ENCODE measurements at regions not wholly inside any gene's neighbourhood (a gene's known extent, or its start where the extent isn't known, plus 50 kb on each side); places are given as distances from the start of the nearest gene placed in this dataset.
A peak's percentile ranks its signal among the peaks of the same experiment; 100 is the strongest.
"Not testable (repeated sequence)": the region's sequence is repeated elsewhere in the genome, so short reads cannot be mapped to it uniquely, and the experiment has no call there.

DNA sequence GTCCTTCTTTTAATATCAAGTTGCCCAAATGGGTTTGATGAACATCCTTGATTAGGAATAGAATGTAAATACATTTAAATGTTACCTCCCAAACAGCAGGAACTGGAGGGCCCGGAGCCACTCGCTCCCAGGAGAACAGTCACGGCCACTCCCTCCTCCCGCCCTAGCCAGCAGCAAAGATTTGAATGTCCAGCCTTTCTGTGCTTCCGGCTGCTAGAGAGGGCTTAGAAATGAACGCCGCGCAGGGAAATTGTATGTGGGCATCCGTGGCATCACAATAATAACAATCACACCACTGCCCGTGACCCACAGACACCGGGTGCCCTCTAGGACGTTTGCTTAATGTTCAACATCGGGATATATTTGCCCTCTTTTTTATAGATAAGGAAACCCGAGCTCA is 164.9 kb upstream of the SALL3 start:
- DNase-seq (ENCODE audit: low spot score) = peak; percentile 72

DNA sequence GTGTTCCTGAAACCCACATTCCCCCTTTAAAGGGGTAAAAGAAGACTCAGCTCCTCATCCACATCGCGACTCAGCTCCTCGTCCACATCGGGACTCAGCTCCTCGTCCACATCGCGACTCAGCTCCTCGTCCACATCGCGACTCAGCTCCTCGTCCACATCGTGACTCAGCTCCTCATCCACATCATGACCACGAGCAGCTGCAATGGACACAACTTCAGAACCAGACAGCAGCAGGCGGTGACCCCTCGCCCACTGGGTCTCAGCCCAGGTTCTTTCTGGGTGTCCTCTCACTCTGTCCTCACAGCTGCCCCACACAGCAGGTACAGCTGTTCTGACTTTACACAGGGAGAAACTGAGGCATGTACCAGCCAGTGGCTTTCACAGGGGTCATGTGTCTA is 163.5 kb upstream of the SALL3 start:
- DNase-seq (ENCODE audit: low spot score) = peak; percentile 57

DNA sequence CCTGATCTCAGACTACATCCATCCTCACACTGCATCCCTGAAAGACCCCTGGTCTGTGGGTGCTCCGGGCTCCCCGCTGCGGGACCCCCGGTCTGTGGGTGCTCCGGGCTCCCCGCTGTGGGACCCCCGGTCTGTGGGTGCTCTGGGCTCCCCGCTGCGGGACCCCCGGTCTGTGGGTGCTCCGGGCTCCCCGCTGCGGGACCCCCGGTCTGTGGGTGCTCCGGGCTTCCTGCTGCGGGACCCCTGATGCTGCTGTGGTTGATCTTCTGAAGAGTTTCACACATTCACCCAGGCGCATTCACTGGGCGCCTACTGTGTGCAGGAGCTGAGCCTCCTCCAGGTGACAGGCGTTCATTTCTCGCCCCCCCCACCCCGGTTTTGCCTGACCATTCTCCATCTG is 162.7 kb upstream of the SALL3 start:
- peak; percentile 33 for DNase-seq (ENCODE audit: low spot score)

DNA sequence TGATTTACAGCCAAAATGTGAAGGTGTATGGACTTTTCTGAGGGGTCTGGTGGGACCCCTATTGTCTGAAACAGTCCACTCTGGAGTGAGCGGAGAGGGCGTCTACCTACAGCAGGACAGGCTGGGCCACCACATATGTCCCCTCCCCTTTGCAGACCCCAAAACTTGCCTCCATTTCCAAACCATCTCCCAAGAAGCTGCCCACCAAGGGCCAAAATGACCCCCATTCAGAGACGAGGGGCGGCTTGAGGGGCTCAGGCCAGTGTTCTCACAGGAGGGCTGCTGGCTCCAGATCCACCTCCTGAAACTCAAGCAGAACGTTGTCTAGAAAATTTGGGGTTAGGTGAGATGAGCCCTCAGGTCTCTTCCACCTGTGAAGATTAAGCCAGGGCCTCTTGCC is 161.1 kb upstream of the SALL3 start:
- peak; percentile 71 for DNase-seq (ENCODE audit: low spot score)

DNA sequence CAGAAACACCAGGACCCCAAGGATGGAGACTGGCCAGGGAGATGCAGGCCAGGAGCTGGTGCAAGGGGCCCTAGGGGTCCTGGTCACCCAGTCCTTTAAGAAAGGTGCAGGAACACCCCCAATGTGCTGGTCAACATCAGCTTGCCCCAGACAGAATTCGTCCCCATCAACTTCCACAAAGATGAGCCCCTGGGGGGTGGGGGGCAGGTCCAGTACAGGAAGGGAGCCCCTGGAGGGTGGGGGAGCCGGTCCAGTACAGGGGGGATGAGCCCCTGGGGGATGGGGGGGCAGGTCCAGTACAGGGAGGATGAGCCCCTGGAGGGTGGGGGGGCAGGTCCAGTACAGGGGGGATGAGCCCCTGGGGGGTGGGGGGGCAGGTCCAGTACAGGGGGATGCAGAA is 160.7 kb upstream of the SALL3 start:
- DNase-seq (ENCODE audit: low spot score) = no peak

DNA sequence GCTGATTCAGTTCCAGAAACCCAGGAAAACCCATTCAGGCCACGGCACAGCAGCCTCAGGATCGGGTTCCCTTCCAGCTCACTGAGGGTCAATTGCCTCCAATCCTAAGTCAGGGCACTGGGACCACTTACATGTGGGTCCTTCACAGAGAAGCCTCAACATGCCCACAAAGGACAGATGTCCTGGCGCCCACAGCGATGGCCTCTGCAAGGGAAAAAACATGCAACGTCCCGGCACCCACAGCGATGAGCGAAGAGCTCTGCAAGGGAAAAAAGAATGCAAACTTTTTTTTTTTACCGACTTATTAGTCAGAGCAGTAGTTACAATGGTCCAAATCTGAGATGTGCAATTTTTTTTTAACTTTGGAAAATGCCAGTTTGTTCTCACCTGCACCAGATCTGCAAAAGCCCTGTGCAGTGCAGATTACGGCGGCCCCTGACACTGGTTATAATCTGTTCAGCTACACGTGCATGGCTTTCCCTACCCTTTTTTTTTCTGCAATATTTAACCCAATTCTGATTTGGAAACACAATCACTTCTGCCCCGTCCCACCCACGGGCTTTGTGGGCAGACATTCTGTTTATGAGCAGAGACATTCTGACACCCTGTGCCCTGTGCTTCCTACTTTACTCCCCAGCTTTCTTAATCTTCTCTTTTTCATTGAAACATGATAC is 159.3 kb upstream of the SALL3 start:
- DNase-seq (ENCODE audit: low spot score) = no peak

DNA sequence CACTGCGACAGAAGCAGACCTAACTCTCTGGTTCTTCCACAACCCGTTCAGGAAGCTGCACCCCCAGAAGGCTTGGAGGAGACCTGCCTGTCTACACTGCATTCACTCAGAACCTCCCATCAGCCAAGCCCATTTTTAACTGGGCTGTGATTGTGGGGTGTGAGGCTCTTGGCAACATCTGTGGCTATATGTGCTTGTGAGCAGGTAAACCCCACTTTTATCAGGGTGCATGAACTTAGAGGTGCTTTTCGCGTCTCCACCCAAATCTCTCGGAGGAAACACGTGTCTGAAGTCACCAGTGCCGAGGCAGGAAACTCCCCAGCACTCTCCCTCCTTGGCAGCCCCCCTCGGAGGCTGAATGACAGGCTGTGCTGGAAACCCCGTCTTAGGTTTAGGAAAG is 158.2 kb upstream of the SALL3 start:
- peak; percentile 59 for DNase-seq (ENCODE audit: low spot score)

DNA sequence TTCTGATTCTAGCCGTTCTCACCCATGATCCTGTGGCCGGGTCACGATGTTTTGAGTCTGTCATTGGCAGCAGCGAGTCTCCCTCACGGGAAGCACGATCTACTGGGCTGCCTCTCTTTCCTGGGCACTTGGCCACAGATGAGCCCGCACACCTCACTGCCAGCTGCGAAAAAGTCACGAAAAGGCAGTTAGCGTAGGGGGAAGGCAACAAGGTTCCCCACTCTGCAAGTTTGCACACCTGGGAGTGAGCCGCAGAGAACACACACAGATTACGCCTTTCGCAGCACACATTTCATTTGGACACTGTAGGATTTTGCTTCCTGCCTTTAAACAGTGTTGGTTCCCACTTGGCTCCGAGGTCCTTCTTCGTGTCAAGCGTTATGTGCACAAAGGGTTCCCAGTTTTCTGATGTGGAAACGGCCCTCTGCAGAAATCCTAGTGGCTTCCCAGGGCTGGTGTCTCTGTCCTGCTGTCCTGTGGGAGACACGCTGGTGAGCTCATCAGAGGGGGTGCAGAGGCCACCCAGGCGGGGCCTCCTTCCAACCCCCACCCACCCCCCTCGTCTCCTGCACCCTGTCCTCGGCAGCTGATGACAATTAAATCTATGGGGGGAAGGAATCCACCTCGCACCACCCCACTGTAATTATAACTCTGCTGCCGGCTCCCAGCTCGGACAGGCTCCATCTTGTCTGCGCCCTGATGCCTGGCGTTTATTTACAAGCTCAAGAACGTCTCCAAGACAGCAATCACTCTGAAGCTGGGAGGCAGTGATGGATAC is 157.3 kb upstream of the SALL3 start:
- DNase-seq (ENCODE audit: low spot score) = peak; percentile 55

DNA sequence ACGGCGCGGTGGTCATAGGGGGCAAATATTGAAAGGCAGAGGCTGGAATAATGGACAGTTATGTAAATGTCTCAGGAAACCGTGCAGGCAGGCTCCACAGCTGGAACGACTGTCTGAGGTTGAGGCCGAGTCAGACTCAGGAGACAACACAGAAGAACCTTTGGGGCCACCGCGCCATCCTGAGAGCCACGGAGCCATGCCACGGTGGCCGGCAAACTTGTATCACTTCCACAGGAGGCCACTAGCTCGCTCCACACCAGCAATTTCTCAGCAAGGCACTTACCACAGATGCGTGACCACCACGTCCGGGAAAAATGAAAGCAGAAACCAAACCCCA is 156.7 kb upstream of the SALL3 start:
- peak; percentile 77 for DNase-seq (ENCODE audit: low spot score)

DNA sequence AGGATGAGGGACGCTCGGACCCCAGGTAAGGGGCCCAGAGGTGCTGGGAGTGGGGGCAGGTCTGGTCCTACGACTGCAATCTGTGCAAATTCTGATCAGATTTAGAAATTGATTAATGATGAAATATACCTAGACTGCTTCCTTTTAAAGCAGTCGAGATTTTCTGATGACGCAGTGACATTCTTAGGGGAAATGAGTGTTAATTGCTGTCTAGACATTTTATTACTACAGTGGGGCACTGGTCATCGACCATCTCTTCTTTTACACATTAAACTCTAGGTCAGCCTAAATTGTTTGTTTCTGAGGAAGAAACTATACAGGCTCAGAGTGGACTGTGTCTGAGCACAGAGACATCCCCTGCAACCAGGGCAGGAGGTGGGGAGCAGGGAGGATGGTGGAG is 154.4 kb upstream of the SALL3 start:
- no peak for DNase-seq (ENCODE audit: low spot score)

DNA sequence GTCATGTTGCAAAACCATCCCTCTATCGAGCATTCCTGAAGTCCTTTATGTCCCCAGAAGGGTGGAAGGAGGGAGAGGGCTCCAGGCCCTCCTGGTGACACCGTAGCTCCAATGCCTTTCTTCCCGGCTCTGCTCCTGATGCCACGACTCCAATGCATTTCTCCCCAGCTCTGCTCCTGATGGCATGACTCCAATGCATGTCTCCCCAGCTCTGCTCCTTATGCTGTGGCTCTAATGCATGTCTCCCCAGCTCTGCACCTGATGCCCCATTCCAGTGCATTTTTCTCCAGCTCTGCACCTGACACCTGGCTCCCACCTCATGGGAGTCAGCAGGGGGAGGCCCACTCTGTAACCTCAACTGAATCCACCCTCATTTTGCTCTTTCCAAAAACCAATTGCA is 153.0 kb upstream of the SALL3 start:
- DNase-seq (ENCODE audit: low spot score) = peak; percentile 41

DNA sequence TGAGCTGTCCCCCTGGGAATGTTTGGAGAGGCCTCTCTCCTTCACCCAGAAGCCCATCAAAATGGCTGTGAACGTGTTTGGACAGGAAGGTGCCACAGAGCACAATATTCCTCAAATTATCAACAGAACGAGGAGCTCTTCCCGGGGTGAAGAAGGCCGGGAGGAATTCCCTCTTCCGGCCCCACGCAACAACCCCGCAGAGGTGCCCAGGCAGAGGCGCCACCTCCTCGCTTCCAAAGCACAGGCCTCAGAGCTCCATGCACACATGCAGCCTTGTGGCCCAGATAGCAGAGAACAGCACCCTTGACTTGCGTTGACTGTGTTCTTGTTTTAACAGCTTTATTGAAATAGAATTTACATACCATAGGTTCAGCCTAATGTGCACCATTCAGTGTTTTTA is 152.5 kb upstream of the SALL3 start:
- DNase-seq (ENCODE audit: low spot score) = no peak

DNA sequence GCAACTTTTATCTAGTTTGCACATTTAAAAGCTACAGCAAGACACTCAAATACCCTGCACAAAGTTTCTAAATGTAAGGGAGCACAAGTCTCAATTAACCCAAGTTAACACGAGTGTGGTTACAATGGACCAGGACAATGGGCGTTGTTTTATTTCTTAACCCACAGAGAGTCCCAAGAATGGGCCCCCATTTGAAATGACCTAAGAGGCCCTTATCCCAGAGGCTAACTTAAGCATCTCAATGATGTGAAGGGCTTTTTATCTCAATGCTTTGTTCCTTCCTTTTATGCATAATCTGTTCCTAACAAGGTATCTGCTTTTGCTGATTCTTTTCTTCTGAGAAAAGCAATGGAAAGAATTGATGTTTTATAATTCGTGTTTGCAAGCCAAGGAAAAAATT is 151.5 kb upstream of the SALL3 start:
- DNase-seq (ENCODE audit: low spot score) = no peak

DNA sequence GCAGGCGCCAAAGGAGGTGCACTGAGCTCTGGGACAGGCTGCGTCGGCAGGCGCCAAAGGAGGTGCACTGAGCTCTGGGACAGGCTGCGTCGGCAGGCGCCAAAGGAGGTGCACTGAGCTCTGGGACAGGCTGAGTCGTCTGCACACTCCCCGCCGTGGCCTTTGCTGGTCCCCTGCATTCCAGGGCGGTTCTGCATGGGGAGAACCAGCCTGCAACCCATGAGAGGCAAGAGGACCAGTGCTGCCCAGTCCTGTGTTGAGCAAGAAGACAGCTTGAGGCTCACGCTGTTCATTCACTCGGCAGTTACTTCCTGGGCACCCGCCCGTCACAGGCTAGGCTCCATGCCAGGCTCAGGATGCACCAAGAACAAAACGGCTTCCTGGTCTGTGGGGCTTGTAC is 150.6 kb upstream of the SALL3 start:
- not testable (repeated sequence) for DNase-seq (ENCODE audit: low spot score)

DNA sequence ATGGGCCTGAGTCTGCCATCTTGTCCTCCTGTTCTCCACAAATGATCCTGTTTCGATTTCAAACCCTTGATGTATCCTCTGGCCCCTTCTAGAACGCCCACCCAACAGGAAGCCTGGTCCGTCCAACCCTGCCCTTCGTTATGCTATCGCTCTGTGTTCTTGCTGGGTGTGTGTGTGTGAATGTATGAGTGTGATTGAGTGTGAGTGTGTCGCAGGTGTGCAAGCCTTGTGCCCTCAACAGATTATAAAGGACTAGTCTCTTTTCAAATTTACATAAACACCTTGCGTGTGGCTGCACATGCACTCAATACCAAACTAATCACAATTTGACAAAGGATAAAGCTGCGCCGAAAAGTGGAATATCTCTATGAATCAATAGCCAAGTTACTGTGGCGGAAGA is 149.5 kb upstream of the SALL3 start:
- DNase-seq (ENCODE audit: low spot score) = no peak

DNA sequence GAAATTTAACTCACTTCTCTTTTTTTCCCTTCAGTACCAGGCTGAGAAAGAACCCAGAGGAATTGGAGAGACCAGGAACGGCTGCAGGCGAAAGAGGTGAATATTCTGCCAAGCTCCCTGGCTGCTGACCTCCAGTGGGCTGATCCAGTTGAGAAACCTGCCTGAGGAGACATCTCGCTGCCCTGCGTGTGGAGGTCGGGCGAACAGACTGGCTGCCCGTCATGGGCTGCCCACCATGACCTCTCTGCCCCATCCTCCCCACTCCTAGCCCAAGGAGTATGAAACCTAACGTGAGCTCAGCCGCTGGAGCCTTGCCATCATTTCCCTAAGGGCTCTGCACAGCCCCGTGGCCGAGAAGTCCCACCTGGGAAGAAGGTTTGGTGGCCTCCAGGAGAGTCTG is 148.8 kb upstream of the SALL3 start:
- no peak for DNase-seq (ENCODE audit: low spot score)

DNA sequence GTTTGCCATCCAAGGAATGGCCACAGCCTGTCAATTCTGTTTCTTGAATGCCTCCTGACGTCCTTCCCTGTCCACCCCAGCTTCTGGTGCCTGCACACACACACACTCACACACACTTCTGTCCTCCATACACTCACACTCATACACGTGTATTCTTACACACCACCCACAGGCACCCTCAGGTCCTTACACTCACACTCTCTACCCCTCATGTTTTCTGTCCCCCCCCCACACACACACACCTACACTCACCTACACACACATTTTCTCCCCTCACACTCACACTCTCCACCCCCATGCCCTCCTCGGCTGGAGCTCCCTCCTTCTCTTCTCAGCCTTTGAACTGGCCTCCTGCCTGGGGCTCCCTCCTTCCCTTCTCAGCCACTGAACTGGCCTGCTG is 148.0 kb upstream of the SALL3 start:
- DNase-seq (ENCODE audit: low spot score) = no peak

DNA sequence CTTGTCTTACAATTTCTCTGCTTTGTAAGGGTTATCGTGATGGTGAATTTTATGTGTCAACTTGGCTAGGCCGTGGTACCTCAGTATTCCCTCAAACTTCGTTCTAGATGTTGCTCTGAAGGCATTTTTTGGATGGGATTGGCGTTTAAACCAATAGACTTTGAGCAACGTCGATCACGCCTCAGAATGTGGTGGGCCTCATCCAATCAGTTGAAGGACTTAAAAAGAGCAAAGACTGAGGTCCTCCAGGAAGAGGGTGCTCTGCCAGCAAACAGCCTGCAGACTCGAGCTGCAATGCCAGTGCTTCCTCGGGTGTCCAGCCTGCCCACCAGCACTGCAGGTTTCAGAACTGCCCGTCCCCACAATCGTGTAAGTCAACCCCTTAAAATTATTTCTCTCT is 145.8 kb upstream of the SALL3 start:
- no peak for DNase-seq (ENCODE audit: low spot score)

DNA sequence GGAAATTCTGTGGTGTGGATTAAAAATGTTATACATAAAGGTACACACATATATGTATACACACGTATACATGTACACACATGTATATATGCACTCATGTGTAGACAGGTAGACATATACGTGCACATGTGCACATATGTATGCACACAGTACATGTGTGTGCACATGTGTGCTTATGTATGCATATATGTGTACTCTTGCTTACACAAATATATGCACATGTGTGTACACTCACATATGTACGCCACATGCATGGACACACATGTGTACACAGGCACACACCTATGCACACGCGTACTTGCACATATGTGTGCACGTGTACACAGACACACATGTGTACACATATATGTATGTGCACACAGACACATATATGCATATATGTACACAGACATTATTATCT is 142.8 kb upstream of the SALL3 start:
- DNase-seq (ENCODE audit: low spot score) = no peak

DNA sequence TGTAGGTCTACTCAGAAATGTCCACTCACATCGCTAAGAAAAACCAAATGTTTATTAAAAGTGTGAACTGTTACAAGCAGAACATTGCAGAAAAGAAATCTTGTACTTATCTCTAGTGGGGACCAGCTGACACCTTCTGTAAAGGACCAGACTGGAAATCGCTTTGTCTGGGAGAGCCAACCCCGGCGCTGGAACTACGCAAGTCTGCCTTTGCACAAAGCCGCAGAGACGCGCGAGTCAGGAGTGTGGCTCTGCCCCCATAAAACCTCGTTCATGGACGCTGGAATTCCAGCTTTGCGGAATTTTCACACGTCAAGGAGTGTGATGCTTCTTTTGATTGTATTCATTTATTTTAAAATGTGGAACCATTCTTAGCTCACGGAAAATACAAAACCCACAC is 141.9 kb upstream of the SALL3 start:
- no peak for DNase-seq (ENCODE audit: low spot score)

DNA sequence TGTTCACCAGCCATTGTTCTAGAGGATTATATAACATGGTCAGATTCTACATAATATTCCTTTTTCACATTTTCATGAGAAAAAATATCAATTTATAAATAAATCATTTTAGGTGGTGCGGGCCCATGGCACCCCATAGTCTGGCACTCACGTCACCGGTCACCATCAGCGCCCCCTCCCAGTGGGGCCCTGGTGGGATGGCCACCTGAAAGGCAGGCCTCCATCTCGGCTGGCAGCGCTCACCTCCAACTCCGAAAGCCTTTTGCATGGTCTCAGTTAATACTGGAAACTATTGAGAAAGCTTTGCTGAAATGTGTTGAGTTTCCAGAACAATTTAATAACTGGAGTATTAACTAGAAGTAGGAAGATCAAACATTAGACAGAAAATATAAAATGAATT is 141.4 kb upstream of the SALL3 start:
- no peak for DNase-seq (ENCODE audit: low spot score)

DNA sequence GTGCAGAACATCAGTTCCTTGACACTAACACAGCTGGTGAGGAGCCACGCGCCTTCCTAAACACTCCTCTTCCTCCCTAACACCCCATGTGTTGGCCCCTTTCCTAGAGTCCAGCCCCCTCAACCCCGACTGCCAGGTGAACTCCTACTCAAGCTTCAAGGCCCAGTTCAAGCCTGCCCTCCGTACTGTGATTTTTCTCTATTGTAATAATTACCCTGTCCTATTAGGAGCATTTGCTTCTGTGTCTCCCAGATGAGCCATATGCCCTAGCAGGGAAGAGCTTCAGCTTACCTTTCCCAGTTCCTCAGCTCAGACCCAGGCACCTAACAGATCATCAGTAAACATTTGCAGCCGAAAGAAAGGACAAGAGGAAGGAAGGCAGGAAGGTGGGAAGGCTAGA is 130.6 kb upstream of the SALL3 start:
- no peak for DNase-seq (ENCODE audit: low spot score)

DNA sequence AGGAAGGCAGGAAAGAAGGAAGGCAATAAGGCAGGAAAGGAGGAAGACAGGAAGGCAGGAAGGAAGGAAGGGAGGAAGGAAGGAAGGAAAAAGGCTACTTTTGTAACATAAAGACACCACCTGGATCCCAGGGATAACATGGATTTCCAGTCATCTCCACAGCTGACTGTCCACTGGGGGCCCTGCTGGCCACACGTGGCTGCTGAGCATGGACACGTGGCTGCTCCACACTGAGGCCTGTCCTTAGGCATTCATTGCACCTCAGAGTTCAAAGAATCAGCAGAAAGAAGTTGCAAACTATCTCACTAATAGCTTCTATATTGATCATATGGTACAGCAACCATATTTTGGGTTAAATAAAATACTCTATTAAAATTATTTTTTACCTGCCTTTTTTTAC is 130.2 kb upstream of the SALL3 start:
- no peak for DNase-seq (ENCODE audit: low spot score)
